Smooth muscle cell (in vitro differentiated cells): ENCODE measurements at regions not wholly inside any gene's neighbourhood (a gene's known extent, or its start where the extent isn't known, plus 50 kb on each side); places are given as distances from the start of the nearest gene placed in this dataset.
"Not testable (repeated sequence)": the region's sequence is repeated elsewhere in the genome, so short reads cannot be mapped to it uniquely, and the experiment has no call there.

ENCODE experiments used
- DNase-seq: peaks from one replicate; lab custom pipeline; 2025; ENCODE audit not compliant: unreplicated experiment; lab: John Stamatoyannopoulos, UW
- H2AFZ ChIP-seq: fragments of 200-600 bp; sonication (generic); 2 replicates; pipeline ENCODE4 v1.6.0; 2016; ENCODE audit warnings: antibody characterized with exemption, low read depth, mild to moderate bottlenecking
- H3F3A ChIP-seq: fragments of 200-600 bp; sonication (generic); 2 replicates; pipeline ENCODE4 v1.6.0; 2017; ENCODE audit warnings: antibody characterized with exemption, low read depth
- H3K27ac ChIP-seq: fragments of 200-600 bp; sonication (generic); 2 replicates; pipeline ENCODE4 v1.5.1; 2016; ENCODE audit warnings: low read depth, mild to moderate bottlenecking
- H3K27me3 ChIP-seq: fragments of 200-600 bp; sonication (generic); 2 replicates; pipeline ENCODE4 v1.6.1; 2016; ENCODE audit warnings: low read depth, mild to moderate bottlenecking
- H3K36me3 ChIP-seq: fragments of 200-600 bp; sonication (generic); 2 replicates; pipeline ENCODE4 v1.5.1; 2016; ENCODE audit warnings: low read depth
- H3K4me1 ChIP-seq: fragments of 200-600 bp; sonication (generic); 2 replicates; pipeline ENCODE4 v1.5.1; 2016; ENCODE audit warnings: low read depth
- H3K4me2 ChIP-seq: fragments of 200-600 bp; sonication (generic); 2 replicates; pipeline ENCODE4 v1.6.0; 2016; ENCODE audit warnings: mild to moderate bottlenecking
- H3K4me3 ChIP-seq: fragments of 200-600 bp; sonication (generic); 2 replicates; pipeline ENCODE4 v1.5.1; 2016; ENCODE audit warnings: mild to moderate bottlenecking
- H3K79me2 ChIP-seq: fragments of 200-600 bp; sonication (generic); 2 replicates; pipeline ENCODE4 v1.6.0; 2016; ENCODE audit warnings: low read depth, mild to moderate bottlenecking
- H3K9ac ChIP-seq: fragments of 200-600 bp; sonication (generic); 2 replicates; pipeline ENCODE4 v1.6.0; 2016; ENCODE audit warnings: low read depth
- H3K9me3 ChIP-seq: fragments of 200-600 bp; sonication (generic); replicated peaks from 2 replicates; pipeline ENCODE4 v1.5.1; 2016; ENCODE audit warnings: low read depth
- H4K20me1 ChIP-seq: fragments of 200-600 bp; sonication (generic); 2 replicates; pipeline ENCODE4 v1.6.0; 2016; ENCODE audit warnings: low read depth
- WGBS: methylation state at CpG from one replicate; pipeline ENCODE4 v1.1.7; 2016; ENCODE audit warnings: low lambda C conversion rate; 5-methylcytosine and 5-hydroxymethylcytosine counted together
- TF ChIP-seq, protein P1 (sequence below): fragments of 200-600 bp; sonication (generic); IDR thresholded peaks from 2 replicates; pipeline ENCODE4 v1.5.1; 2017; ENCODE audit warnings: borderline replicate concordance, mild to moderate bottlenecking, antibody characterized with exemption; ENCODE audit not compliant: insufficient read depth, poor library complexity, severe bottlenecking

DNA sequence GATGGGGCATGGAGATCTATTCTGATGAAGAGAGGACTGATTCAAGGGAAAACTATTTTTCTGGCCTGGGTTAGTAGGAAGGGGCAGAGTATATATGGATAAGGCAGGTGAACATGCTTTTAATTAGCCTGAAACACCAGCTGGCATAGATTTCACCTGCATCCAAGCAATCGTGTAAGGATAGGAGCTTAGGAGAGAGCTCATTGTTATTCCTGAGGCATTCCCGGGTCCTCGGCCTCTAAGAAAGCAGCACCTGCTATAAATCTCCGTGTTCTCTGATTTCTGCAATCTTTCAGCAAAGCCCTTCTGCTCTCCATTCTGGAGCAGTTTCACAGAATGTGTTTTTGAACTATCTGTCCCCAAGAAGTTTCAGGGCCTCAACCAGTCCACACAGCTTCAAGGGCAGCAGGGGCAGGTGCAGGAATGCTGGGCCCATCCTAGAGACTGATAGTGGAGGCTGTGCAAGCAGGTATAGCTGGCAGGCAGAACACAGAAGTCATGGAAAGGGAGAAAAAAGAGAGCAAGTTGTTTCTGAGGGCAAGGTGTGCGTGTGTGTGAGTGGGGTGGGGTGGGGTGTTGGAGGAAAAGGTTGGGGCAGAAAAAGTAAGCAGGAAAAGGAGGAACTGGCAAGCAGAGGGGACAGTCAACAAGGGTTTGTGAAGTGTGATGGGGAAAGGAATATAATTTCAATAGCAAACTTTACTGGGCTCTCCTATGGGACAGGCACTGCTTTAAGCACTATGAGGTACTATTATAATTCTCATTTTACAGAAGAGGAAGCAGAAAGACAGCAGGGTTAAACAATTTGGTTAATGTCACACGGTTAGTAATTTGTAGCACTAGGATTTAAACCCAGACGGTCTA is 203.7 kb upstream of the SSTR1 start:
- Histone ChIP-seq H3K79me2 (no peaks in the 10 kb centered on the region), H3K27me3 (no peaks in the 10 kb centered on the region), H3K36me3 (no peaks in the 10 kb centered on the region), H4K20me1 (no peaks in the 10 kb centered on the region), H3K4me2 (no peak overlapping the region), H2AFZ (no peak overlapping the region), H3K9me3 (no peaks in the 10 kb centered on the region), H3K27ac (no peak overlapping the region), H3F3A (no peaks in the 10 kb centered on the region), H3K4me3 (no peak overlapping the region), H3K4me1 (no peaks in the 10 kb centered on the region), H3K9ac (no peak overlapping the region)
- TF ChIP-seq, protein P1, sequence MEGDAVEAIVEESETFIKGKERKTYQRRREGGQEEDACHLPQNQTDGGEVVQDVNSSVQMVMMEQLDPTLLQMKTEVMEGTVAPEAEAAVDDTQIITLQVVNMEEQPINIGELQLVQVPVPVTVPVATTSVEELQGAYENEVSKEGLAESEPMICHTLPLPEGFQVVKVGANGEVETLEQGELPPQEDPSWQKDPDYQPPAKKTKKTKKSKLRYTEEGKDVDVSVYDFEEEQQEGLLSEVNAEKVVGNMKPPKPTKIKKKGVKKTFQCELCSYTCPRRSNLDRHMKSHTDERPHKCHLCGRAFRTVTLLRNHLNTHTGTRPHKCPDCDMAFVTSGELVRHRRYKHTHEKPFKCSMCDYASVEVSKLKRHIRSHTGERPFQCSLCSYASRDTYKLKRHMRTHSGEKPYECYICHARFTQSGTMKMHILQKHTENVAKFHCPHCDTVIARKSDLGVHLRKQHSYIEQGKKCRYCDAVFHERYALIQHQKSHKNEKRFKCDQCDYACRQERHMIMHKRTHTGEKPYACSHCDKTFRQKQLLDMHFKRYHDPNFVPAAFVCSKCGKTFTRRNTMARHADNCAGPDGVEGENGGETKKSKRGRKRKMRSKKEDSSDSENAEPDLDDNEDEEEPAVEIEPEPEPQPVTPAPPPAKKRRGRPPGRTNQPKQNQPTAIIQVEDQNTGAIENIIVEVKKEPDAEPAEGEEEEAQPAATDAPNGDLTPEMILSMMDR = no peak
- WGBS = 71% methylated on average over 7 of the region's 7 CpGs
- DNase-seq = no peak

DNA sequence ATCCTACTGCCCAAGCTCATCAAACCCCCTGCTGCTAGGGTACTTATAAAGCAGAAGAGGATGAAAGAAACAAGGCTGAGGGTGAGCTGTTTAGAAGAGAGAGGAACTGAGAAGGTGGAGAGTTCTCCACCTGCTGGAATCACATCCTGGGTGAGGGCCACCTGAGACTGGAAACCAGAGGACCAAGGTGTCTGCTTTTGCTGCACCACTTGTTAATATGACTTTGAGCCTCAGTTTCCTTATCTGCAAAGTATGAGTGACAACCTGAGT is 203.2 kb upstream of the SSTR1 start:
- TF ChIP-seq, protein P1 = no peak
- H3K79me2 ChIP-seq = no peaks in the 10 kb centered on the region
- no peak overlapping the region for H3K4me3 ChIP-seq
- H3K9me3 ChIP-seq = no peaks in the 10 kb centered on the region
- no peak overlapping the region for H2AFZ ChIP-seq
- H3F3A ChIP-seq = no peaks in the 10 kb centered on the region
- no peaks in the 10 kb centered on the region for H3K4me1 ChIP-seq
- no peaks in the 10 kb centered on the region for H4K20me1 ChIP-seq
- no peak overlapping the region for H3K27ac ChIP-seq
- H3K27me3 ChIP-seq = no peaks in the 10 kb centered on the region
- no peak overlapping the region for H3K9ac ChIP-seq
- H3K4me2 ChIP-seq = no peak overlapping the region
- DNase-seq = no peak
- H3K36me3 ChIP-seq = no peaks in the 10 kb centered on the region

DNA sequence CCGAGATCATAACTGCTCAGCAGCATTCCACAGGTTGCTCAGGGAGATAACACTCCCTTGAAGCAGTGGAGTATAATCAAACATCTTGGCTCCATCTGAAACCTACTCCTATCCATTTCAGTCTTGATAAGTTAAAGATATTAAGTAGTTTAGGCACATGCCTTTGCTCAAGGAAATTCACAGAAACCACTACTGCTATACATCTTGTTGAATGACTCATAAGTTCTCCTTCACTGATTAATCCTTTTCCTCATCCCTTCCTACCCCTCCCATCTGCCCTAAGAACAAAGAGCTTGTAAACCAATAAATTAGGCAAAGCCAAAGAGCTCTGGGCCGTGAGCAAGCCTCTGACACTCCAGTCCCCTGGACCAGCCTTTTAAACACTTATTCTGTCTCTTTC is 196.5 kb upstream of the SSTR1 start:
- H3K9ac ChIP-seq, H3K79me2 ChIP-seq, H2AFZ ChIP-seq, H3K27ac ChIP-seq, H3K36me3 ChIP-seq, H3K4me3 ChIP-seq, DNase-seq, H3K4me1 ChIP-seq, H3K4me2 ChIP-seq, H4K20me1 ChIP-seq, H3K27me3 ChIP-seq, H3F3A ChIP-seq, H3K9me3 ChIP-seq: not testable (repeated sequence)
- WGBS = 39% methylated on average over 2 of the region's 2 CpGs

DNA sequence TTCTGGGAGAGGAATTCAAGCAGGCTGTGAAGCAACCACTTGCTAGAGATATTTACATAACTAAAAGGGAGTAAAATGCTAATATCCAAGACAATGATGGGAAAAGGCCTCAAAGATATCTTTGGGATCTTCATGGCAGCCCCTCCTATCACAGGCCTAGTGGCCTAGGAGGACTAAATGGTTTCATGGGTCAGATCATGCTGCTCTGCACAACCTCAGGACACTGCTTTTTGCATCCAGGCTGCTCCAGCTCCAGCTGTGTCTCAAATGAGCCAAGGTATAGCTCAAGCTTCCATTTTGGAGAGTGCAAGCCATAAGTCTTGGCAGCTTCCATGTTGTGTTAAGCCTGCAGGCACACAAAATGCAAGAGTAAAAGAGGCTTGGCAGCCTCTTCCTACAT is 195.6 kb upstream of the SSTR1 start:
- Histone ChIP-seq H4K20me1 (no peaks in the 10 kb centered on the region), H3K4me3 (no peak overlapping the region), H3F3A (no peaks in the 10 kb centered on the region), H3K9me3 (peaks cover 3% of the 10 kb centered on the region), H3K27me3 (no peaks in the 10 kb centered on the region), H3K36me3 (no peaks in the 10 kb centered on the region), H3K4me1 (no peaks in the 10 kb centered on the region), H3K79me2 (no peaks in the 10 kb centered on the region), H3K9ac (no peak overlapping the region), H3K27ac (no peak overlapping the region), H3K4me2 (no peak overlapping the region), H2AFZ (no peak overlapping the region)
- TF ChIP-seq, protein P1 = no peak
- DNase-seq = no peak
